Uterus (tissue), 2 donors: ENCODE measurements at regions not wholly inside any gene's neighbourhood (a gene's known extent, or its start where the extent isn't known, plus 50 kb on each side); places are given as distances from the start of the nearest gene placed in this dataset.

Experiments used
- POLR2A ChIP-seq, 2 donors: fragments of 450-650 bp; IDR thresholded peaks; one replicate each; pipeline ENCODE4 v1.6.1; 2016; ENCODE audit warnings: antibody characterized with exemption in 2 of 2, mild to moderate bottlenecking in 1 of 2, moderate library complexity in 1 of 2
- TF ChIP-seq, protein P1 (sequence below), 4 experiments: fragments of 200-600 bp in 2 of 4; fragments of 450-650 bp in 2 of 4; sonication (generic) in 2 of 4; IDR thresholded peaks; one replicate each; pipeline ENCODE4 v1.5.1; 2016 to 2019; ENCODE audit warnings: antibody characterized with exemption in 4 of 4, mild to moderate bottlenecking in 2 of 4, moderate library complexity in 1 of 4

DNA sequence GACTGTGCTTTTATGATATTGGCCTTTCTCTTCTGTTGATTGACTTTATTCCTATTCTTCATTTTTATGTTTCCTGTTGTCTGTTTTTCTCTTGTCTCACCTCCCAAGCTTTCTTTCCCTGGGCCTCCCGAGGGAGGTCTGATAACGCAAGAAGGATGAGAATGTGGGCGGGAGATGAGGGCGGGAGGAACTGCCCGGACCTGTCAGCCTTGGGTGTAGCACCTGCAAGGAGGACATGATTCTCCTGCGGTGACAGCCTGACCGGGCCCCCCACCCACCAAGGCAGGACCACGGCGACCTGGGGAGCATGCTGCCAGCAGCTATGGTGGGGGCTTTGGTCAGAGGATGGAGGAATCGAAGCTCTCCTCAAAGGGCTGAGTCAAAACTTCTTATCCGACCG is 86.9 kb downstream of the PLEKHG1 start:
- TF ChIP-seq POLR2A (IDR thresholded peaks at IDR 0.05), result no peak
- TF ChIP-seq, protein P1, sequence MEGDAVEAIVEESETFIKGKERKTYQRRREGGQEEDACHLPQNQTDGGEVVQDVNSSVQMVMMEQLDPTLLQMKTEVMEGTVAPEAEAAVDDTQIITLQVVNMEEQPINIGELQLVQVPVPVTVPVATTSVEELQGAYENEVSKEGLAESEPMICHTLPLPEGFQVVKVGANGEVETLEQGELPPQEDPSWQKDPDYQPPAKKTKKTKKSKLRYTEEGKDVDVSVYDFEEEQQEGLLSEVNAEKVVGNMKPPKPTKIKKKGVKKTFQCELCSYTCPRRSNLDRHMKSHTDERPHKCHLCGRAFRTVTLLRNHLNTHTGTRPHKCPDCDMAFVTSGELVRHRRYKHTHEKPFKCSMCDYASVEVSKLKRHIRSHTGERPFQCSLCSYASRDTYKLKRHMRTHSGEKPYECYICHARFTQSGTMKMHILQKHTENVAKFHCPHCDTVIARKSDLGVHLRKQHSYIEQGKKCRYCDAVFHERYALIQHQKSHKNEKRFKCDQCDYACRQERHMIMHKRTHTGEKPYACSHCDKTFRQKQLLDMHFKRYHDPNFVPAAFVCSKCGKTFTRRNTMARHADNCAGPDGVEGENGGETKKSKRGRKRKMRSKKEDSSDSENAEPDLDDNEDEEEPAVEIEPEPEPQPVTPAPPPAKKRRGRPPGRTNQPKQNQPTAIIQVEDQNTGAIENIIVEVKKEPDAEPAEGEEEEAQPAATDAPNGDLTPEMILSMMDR (IDR thresholded peaks at IDR 0.05), result no peak
